GM21526 (cell line): ENCODE measurements at regions not wholly inside any gene's neighbourhood (a gene's known extent, or its start where the extent isn't known, plus 50 kb on each side); places are given as distances from the start of the nearest gene placed in this dataset.
"Not testable (repeated sequence)": the region's sequence is repeated elsewhere in the genome, so short reads cannot be mapped to it uniquely, and the experiment has no call there.

Source experiments
- ATAC-seq: cut with Tn5 transposase; IDR thresholded peaks from one replicate; pipeline ENCODE4 v1.9.1; 2021; ENCODE audit warnings: moderate library complexity; ENCODE audit not compliant: unreplicated experiment, low FRiP score

DNA sequence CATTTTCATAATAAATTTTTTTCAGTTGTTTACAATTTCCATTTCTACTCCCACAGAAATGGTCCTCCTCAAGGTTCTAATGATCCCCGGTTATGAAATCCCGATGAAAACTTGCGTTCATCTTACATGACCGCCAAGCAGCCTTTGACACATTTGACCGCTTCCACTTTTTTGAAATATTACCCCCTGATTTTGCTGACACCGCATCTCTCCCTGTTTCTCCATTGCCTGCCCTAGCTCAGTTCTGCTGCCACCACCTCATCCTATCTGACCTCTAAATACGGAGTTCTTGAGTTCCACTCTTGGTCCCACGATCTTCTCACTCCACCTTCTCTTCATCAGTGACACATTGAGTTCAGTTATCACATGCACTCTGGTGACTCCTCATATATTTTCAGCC, 74.1 kb downstream of the SLC35B3 start:
- no peak for ATAC-seq

DNA sequence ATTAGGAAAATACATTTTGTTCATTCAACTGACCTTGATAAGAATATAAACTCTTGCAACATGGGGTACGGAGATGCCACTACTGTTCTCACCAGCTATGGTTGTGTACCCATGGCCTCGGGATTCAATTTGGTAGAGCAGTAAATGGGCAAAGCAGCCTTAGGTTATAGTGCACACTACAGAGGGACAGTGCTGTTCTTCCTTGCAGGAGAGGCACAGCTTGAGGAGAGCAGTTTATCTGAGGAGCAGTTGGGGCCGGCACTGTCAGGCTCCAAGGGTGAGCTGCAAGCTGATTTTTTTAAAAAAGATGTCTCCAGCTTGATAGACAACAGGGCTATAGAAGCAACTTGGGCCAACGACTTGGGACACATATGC, 82.4 kb downstream of the SLC35B3 start:
- no peak for ATAC-seq

DNA sequence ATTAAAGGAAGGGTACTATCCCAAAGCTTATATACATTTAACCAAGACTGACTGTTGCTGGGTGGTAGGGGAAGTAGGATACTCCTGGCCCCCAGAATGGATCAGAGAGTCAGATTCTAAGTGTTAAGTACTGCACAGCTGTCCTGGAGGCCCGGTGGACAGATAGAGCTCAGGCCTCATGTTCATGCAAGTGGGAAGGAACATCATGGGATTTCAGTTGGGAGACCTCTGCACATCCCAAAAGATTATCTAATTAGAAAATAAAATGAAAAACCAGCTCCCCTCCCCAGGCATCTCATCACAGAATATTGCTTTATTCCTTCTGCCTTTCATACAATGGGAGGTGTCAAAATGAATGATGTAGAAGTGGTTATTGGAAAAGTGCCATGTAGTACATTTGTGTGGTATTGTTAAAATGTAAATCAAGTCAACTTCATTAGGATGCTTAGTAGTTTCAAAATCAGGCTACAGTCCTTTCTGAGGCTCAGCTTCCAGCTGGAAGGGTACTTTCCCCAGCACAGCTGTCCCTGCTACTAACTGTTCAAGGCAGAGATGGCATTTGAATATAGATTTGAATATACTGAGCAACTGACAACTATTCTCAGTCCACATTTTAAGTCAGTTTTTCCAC, 82.9 kb downstream of the SLC35B3 start:
- no peak for ATAC-seq

DNA sequence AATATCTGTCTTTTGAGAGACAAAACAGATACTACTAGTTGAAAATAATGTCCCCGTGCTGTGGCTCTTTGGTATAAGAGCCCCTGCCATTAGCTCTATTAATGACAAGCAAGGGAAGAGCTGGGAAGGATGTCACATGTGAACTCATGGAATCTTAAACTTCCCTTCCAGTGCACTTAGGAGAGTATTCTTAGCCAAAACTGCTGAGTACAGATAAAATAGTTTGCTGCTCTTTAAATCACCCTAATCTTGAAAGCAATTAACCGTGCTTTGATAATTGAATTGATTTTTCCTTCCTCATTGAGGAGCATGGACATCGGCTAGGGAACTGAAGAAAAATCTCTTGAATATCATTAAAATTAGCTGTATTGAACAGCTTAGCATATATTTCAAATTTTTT, 91.7 kb downstream of the SLC35B3 start:
- ATAC-seq = no peak

DNA sequence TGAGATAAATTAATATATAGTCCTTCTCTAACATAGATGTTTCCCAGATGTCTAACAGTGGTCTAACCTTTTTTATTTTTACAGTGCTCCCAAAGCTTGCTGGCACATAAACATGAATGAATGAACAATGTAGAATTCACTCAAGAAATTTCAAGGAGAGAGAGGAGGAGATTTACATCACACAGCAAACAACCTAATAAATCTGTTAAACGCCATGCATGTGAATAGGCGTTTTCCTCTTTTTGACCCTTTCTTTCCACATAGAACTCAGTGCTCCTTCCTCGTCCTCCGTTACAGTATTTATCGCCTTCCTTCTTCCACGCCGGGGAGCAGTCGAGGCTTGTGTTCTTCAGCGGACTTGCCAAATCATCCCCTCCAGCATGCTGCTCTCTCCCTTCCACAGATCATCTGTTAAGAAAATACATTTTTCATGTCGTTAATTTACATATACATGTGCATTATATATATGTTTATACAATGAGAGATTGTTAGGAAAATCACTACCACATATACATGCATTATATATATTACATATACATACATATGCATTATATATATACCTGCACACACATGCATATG, 93.0 kb downstream of the SLC35B3 start:
- ATAC-seq = no peak

DNA sequence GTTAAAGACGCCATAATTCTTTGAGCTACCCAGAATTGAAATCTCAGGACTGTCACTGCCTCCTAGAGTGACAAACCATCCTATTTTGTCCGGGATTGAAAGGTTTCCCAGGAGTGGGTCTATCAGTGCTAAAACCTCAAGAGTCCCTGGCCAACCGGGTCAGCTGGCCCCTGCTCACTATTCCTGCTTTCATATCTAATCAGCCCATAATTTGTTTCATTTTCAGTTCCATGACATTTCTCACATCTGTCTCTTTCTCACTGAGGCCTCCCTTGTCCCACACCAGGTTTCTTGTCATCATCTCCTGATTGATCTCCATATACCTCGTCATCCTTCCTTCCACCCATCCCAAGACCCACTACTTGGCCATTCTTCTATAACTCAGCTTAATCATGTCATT, 98.2 kb downstream of the SLC35B3 start:
- ATAC-seq = peak; percentile 74

DNA sequence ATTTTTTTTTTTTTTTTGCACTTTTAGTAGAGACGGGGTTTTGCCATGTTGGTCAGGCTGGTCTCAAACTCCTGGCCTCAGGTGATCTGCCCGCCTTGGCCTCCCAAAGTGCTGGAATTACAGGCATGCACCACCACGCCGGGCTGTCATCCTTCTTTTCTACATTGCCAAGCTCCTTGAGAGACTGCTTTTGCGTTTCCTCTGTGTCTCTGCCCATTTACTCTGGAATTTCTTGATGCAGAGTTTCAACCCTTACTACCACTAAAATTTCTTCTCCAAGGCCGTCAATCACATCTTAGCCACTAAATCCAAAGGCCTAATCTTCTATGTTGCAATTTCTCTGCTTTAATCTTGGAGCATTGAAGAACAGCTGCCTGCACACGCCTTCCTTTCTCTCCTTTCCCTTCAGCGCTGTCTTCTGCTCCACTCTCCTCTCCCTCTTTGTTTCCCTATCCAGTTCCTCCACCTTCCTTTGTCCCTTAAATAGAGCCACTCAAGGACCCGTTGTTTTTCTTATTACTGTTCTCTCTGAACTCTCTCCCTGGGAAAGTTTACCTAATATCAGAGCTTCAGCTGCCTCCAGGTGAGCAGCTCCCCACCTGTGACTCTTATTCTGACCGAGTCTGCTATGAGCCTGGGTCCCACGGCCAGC, 98.8 kb downstream of the SLC35B3 start:
- ATAC-seq = no peak

DNA sequence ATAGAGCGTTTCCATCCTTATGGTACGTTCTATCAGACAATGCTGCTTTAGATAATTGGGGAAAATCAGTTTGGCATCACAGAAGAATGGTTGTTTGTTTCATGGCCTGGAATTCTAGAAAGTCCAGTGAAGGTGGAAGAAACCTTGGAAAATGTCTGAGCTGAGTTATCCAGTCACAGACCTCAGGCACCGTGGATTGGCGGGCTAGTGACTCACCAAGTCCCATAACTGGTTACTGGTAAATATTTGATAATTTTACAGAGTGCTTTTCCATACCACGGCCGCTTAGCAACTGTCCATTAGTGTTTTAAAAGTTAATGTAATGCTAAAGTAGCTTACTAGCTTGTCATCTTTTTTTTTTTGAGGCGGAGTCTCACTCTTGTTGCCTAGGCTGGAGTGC, 99.4 kb downstream of the SLC35B3 start:
- ATAC-seq = no peak

DNA sequence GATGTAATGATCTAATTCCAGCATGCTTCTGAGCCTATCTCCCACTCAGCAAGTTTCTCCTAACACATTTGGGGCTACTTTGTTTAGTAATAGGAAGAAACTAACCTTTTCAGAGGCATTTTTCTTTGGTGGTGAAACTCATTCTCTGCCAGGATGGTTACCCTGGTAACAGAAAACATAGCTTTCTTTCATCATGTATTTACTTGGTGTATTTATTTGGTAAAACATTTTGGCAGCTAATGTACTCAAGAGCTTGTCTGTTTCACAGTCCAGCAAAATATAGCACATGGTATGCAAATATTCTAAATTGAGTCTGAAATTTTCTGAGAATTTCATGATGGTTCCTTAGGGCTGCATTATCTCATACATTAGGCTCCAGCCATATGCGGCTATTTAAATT, 100.0 kb downstream of the SLC35B3 start:
- ATAC-seq = no peak

DNA sequence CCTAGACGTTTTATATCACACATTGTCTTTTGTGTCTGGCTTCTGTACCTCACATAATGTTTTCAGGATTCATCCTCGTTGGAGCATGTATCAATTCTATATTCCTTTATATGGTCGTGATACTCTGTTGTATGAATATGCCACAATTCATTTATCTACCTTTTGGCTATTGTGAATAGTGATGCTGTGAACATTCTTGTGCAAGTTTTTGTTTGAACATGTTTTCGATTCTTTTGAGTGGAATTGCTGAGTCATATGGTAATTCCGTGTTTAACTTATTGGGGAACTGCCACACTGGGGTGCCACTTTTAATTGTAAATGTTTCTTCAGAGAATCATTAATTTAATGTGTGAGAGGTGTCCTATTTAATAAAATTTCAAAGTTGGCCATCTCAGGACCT, 101.2 kb downstream of the SLC35B3 start:
- no peak for ATAC-seq

DNA sequence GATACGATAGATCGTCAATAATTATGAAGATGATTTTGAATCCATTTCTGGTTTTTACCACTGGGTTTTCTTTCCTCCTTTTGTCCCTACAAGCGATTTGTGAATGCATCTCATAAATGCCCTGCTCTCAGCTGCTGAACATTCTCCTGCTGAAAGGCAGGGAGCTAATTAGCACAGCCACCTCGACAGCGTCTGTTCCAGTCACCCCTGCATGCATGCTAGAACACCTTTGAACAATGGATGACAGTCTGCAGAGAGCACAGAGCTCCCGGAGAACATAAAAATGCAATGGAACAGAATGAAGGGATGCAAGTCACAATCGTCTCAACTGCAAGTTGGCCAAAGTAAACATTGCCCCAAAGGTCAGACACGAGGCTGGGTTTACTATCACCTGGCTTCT, 105.8 kb downstream of the SLC35B3 start:
- ATAC-seq = no peak

DNA sequence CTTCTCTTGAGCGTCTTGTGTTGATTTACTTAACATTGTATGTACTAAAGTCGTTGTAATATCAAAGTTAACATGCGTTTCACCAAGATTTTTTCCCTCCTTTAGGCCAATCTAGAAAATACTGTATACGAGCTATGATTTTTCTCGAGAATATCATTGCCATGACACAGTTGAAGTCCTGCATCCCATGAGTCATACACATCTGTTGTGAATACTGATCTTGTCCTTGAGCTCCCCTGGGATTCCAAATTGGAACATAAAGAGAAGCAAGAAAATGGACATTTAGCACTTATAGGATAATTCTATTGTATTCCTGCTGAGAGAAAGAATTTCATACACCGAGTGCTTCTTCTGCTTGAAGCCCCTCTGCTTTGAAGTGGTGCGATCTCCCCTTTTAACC, 109.6 kb downstream of the SLC35B3 start:
- no peak for ATAC-seq

DNA sequence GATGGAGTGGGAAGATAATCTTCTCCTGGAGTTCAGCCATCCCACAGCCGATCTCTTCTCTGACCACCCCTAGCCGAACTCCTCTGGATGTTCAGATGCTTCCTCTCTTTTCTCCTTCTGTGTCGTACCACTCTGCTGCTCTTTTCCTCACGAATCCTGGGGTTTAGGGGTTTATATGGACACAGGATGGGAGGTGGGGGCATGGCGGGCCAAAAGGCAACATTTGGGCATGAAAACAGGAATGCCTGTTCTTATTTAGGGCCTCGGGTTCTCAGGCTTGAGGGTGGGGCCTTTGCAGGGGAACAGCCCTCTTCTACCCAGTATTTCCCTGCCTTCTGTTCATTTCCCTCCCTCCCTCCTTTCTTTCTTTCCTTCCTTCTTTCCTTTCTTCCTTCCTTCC, 112.7 kb downstream of the SLC35B3 start:
- no peak for ATAC-seq

DNA sequence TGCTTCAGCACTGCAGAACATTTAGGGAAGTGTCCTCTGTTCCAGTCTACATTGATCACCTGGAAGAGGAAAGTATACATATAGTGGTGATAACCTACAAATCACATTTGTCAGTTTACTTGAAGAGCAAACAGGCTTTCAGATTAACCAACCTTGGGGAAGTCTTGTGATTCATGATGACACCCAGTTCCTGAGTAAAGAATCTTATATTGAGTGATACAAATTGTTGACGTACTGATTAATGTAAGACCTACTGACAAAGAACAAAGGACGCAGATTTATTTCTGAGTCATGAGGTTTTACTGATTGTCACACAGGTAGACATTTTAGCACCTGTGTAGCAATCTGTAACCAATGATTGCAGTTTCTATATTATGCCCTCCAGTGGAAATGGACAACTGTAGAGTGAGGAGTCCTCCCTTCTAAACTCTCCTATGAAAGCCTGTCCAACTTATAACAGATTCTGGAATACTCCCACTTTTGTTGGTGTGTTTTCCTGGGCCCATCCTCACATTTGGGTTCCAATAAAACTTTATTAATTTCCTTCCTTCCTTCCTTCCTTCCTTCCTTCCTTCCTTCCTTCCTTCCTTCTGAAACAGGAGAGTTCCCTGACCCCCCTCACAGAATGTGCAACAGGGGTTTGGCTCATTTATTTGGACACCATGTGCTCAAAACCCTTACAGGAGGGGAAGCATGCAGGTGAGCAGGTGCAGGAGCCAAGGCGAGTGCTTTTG, 113.5 kb downstream of the SLC35B3 start:
- no peak for ATAC-seq

DNA sequence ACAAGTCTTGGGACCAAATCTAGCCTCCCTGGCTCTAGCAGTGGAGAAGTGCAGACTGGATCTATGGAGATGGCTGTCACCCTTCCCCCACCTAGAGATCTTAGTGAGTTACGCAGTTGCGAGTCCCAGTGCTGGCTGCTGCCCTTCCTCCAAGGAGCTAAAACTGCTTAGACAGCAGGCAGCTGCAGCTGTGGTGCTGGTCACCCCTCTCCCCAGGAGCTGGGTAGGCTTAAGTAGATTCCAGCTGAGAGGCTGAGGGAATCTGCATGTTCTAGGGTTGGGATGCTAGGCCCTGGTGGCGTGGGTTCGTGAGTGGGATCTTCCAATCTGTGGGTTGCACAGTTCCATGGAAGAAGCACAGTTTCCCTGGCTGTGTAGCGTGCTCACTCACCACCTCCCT, 120.2 kb downstream of the SLC35B3 start:
- no peak for ATAC-seq

DNA sequence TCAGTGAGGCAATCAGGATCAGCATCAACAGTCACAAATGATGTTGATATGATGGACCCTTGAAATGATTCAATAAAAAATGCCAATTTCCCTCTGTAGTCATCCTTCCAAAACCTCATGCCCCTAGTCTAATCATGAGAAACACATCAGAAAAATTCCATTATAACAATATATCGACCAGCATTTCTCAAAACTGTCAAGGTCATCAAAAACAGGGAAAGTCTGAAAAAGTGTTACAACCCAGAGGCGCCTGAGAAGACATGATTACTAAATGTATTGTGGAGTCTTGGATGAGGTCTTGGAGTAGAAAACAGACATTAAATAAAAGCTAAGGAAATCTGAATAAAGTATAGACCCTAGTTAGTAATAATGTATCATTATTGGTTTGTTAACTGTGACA, 133.8 kb downstream of the SLC35B3 start:
- ATAC-seq = no peak

DNA sequence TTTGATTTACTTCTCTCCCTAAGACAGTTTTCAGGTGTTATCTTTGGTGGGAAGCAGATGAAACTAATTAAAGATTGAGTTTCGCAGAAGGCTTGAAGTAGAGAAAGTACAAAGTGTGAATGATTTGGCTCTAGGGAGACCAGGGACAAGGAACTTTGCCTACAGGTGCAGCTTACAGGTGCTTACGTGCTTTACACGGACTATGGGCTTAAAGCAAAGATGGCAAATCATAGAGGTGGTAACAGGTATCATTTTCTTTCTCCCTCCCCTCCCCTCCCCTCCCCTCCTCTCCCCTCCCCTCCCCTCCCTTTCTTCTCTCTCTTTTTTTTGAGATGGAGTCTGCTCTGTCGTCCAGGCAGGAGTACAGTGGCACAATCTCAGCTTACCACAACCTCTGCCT, 136.3 kb downstream of the SLC35B3 start:
- no peak for ATAC-seq

DNA sequence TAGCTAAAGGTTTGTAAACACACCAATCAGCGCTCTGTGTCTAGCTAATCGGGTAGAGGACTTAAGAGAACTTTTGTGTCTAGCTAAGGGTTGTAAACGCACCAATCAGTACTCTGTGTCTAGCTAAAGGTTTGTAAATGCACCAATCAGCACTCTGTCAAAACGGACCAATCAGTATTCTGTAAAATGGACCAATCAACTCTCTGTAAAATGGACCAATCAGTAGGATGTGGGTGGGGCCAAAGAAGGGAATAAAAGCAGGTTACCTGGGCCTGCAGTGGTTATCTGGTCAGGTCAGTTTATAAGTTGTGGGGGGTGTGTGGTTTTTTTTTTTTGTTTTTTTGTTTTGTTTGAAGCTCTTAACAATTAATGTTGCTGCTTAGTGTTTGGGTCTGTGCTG, 152.4 kb downstream of the SLC35B3 start:
- ATAC-seq = not testable (repeated sequence)

DNA sequence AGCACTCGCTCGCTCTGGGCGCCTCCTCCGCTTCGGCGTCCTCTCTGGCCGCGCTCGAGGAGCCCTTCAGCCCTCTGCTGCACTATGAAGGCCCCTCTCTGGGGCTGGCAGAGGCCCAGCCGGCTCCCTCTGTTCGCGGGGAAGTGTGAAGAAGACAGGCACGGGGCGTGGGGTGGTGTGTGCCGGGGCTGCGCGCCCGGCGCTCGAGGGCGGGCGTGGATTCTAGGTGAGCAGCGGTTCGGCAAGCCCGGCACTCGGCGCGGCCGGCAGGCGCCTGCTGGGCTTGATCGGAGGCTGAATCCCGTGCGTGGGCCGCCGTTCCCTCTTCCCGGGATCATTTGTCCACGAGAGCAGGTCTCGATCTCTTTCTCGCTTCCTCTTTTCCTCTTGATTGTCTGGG, 153.0 kb downstream of the SLC35B3 start:
- ATAC-seq = no peak

DNA sequence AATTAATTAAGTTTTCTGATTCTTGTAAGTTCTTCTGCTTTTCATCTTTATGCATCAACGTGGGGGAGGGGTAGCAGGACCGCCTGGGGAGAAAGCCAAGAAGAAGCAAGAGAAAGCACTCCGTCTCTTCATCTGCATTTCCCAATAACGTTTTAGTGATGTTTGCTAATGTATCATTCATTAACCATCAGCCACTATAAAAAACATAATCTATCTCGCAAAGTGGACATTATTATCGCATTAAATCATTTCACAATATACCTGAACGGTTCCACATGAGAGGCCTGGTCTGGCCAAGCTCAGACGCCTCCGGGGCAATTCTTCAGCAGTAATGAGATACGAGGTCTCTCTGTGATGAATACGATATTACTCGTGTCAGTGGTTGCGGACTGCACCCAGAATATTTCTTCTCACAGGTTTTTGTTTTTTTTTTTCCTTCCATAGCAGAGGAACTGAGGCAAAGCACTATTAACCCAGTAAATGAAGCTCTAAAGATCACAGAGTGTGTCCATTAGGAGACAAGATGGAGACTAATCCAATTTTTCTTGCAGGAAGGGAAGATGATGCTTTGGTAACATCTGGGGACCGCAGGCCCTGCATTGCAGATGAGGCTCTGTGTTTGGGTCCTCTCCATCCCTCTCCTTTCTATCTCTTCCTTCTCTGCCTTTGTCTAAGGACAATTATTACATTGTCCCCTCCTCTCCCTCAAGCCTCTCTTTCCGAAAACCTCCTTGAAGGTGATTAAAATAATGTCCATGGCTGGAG, 156.1 kb downstream of the SLC35B3 start:
- ATAC-seq = no peak

DNA sequence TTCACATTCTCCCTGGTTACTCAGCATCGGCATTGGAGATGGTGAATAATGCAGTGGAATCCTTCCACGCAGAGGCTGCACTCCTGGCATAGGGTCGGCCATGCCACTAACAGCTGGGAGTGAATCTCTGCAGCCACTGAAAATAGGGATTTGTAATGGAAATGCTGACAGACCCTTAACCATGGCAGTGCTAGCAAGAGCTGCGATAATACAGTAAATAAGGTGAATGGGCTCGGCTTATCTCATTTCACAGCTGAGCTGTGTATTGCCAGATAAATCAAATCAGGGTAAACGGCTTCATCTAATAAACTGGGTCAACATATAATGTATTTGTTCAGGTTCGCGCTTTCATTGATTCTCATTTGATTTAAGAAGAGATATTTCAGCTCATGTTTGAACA, 156.8 kb downstream of the SLC35B3 start:
- ATAC-seq = no peak
